OCI-LY3 (cell line): ENCODE measurements at regions not wholly inside any gene's neighbourhood (a gene's known extent, or its start where the extent isn't known, plus 50 kb on each side); places are given as distances from the start of the nearest gene placed in this dataset.

Source experiments
- EZH2phosphoT487 ChIP-seq: fragments of 200-600 bp; shearing (Covaris generic); IDR thresholded peaks from 2 replicates; pipeline ENCODE4 v1.6.1; 2018; ENCODE audit warnings: antibody characterized with exemption, mixed run types, low read depth
- TF ChIP-seq, protein P1 (sequence below): fragments of 200-600, 300-600 bp; sonication (generic); IDR thresholded peaks from 2 replicates; pipeline ENCODE4 v1.5.1; 2014; ENCODE audit warnings: antibody characterized with exemption, low read length, low read depth

- TF ChIP-seq, protein P1, sequence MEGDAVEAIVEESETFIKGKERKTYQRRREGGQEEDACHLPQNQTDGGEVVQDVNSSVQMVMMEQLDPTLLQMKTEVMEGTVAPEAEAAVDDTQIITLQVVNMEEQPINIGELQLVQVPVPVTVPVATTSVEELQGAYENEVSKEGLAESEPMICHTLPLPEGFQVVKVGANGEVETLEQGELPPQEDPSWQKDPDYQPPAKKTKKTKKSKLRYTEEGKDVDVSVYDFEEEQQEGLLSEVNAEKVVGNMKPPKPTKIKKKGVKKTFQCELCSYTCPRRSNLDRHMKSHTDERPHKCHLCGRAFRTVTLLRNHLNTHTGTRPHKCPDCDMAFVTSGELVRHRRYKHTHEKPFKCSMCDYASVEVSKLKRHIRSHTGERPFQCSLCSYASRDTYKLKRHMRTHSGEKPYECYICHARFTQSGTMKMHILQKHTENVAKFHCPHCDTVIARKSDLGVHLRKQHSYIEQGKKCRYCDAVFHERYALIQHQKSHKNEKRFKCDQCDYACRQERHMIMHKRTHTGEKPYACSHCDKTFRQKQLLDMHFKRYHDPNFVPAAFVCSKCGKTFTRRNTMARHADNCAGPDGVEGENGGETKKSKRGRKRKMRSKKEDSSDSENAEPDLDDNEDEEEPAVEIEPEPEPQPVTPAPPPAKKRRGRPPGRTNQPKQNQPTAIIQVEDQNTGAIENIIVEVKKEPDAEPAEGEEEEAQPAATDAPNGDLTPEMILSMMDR = no peak
- no peak for TF ChIP-seq EZH2phosphoT487
These were observed 1140.2 kb downstream of the CDH11 start for GRCh38 chr16:63981639-63982038.
